Stimulated activated naive B cell treated with anti-CD40 and anti-IgM and Interleukin-4, amounts not matched to agents 10 μg/mL and 1 μg/mL and 100 μg/mL, for 72 hours (primary cell): ENCODE measurements at regions not wholly inside any gene's neighbourhood (a gene's known extent, or its start where the extent isn't known, plus 50 kb on each side); places are given as distances from the start of the nearest gene placed in this dataset.
"Not testable (repeated sequence)": the region's sequence is repeated elsewhere in the genome, so short reads cannot be mapped to it uniquely, and the experiment has no call there.

Source experiments
- ATAC-seq, 2 donors: fragments of 150-1000 bp; cut with Tn5 transposase; replicated peaks; 2 replicates each; pipeline ENCODE4 v1.10.0; 2021; ENCODE audit warnings: moderate library complexity in 1 of 2
- DNase-seq: peaks from one replicate; pipeline ENCODE4 v3.0.0; 2021
- H3K27ac Mint-ChIP-seq: one replicate; pipeline ENCODE4 v1.8.0; 2022; ENCODE audit warnings: mild to moderate bottlenecking, mixed read lengths
- H3K27me3 Mint-ChIP-seq, 2 donors: one replicate each; pipeline ENCODE4 v1.8.0; 2022; ENCODE audit warnings: mixed read lengths in 2 of 2
- H3K36me3 Mint-ChIP-seq, 2 donors: one replicate each; pipeline ENCODE4 v1.8.0; 2022; ENCODE audit warnings: mixed read lengths in 2 of 2, mild to moderate bottlenecking in 1 of 2
- H3K4me1 Mint-ChIP-seq, 2 donors: one replicate each; pipeline ENCODE4 v1.8.0; 2022; ENCODE audit warnings: mixed read lengths in 2 of 2, mild to moderate bottlenecking in 1 of 2
- H3K4me3 Mint-ChIP-seq, 2 donors: one replicate each; pipeline ENCODE4 v1.8.0; 2022; ENCODE audit warnings: mild to moderate bottlenecking in 2 of 2, mixed read lengths in 2 of 2, moderate library complexity in 1 of 2
- H3K9me3 Mint-ChIP-seq, 2 donors: one replicate each; pipeline ENCODE4 v1.8.0; 2022; ENCODE audit warnings: mixed read lengths in 2 of 2, mild to moderate bottlenecking in 1 of 2

GRCh38 chr21:10382580-10382979 is 138.8 kb upstream of the TPTE start:
- H3K9me3 Mint-ChIP-seq, H3K4me1 Mint-ChIP-seq, H3K4me3 Mint-ChIP-seq, H3K36me3 Mint-ChIP-seq, H3K27ac Mint-ChIP-seq, DNase-seq, H3K27me3 Mint-ChIP-seq, ATAC-seq: not testable (repeated sequence)

GRCh38 chr21:10383571-10383970 is 137.8 kb upstream of the TPTE start:
- ATAC-seq, H3K27ac Mint-ChIP-seq, H3K27me3 Mint-ChIP-seq, DNase-seq, H3K36me3 Mint-ChIP-seq, H3K4me3 Mint-ChIP-seq, H3K9me3 Mint-ChIP-seq, H3K4me1 Mint-ChIP-seq: not testable (repeated sequence)

GRCh38 chr21:10384304-10384861 is 137.0 kb upstream of the TPTE start:
- H3K4me1 Mint-ChIP-seq, H3K27ac Mint-ChIP-seq, DNase-seq, H3K9me3 Mint-ChIP-seq, H3K27me3 Mint-ChIP-seq, ATAC-seq, H3K36me3 Mint-ChIP-seq, H3K4me3 Mint-ChIP-seq: not testable (repeated sequence)

- not testable (repeated sequence) for H3K4me1 Mint-ChIP-seq, DNase-seq, H3K9me3 Mint-ChIP-seq, H3K27me3 Mint-ChIP-seq, H3K36me3 Mint-ChIP-seq, H3K27ac Mint-ChIP-seq, ATAC-seq, H3K4me3 Mint-ChIP-seq
Observed at GRCh38 chr21:10385202-10385601, 136.2 kb upstream of the TPTE start.

- H3K27me3 Mint-ChIP-seq, DNase-seq, H3K4me3 Mint-ChIP-seq, H3K4me1 Mint-ChIP-seq, H3K9me3 Mint-ChIP-seq, H3K36me3 Mint-ChIP-seq, H3K27ac Mint-ChIP-seq: not testable (repeated sequence)
- ATAC-seq: peak in 1 of 2 donors; percentile 8
Observed at GRCh38 chr21:10385898-10386527, 135.4 kb upstream of the TPTE start.

GRCh38 chr21:10387692-10388450 is 133.5 kb upstream of the TPTE start:
- not testable (repeated sequence) for H3K27ac Mint-ChIP-seq, DNase-seq, H3K4me3 Mint-ChIP-seq, H3K4me1 Mint-ChIP-seq, H3K9me3 Mint-ChIP-seq, H3K27me3 Mint-ChIP-seq, ATAC-seq, H3K36me3 Mint-ChIP-seq

GRCh38 chr21:10388625-10389024 is 132.8 kb upstream of the TPTE start:
- H3K4me1 Mint-ChIP-seq: not testable (repeated sequence)

GRCh38 chr21:10392301-10392700 is 129.1 kb upstream of the TPTE start:
- H3K27ac Mint-ChIP-seq, DNase-seq, H3K4me3 Mint-ChIP-seq, H3K9me3 Mint-ChIP-seq, ATAC-seq, H3K27me3 Mint-ChIP-seq, H3K36me3 Mint-ChIP-seq, H3K4me1 Mint-ChIP-seq: not testable (repeated sequence)

More at GRCh38 chr21:10388625-10389024, 132.8 kb upstream of the TPTE start:
- H3K36me3 Mint-ChIP-seq, H3K9me3 Mint-ChIP-seq, H3K27ac Mint-ChIP-seq, DNase-seq, H3K27me3 Mint-ChIP-seq, ATAC-seq, H3K4me3 Mint-ChIP-seq: not testable (repeated sequence)

- H3K27me3 Mint-ChIP-seq: not testable (repeated sequence)
Observed at GRCh38 chr21:10395963-10396362, 125.4 kb upstream of the TPTE start.

GRCh38 chr21:10397495-10397915 is 123.9 kb upstream of the TPTE start:
- H3K9me3 Mint-ChIP-seq, H3K27me3 Mint-ChIP-seq, H3K4me3 Mint-ChIP-seq, H3K36me3 Mint-ChIP-seq, DNase-seq, H3K27ac Mint-ChIP-seq, H3K4me1 Mint-ChIP-seq: not testable (repeated sequence)
- peak; percentile 15 for ATAC-seq

More at GRCh38 chr21:10395963-10396362, 125.4 kb upstream of the TPTE start:
- not testable (repeated sequence) for DNase-seq, ATAC-seq, H3K36me3 Mint-ChIP-seq, H3K9me3 Mint-ChIP-seq, H3K27ac Mint-ChIP-seq, H3K4me3 Mint-ChIP-seq, H3K4me1 Mint-ChIP-seq

- not testable (repeated sequence) for H3K9me3 Mint-ChIP-seq, H3K4me3 Mint-ChIP-seq, H3K36me3 Mint-ChIP-seq, H3K27me3 Mint-ChIP-seq, H3K4me1 Mint-ChIP-seq, ATAC-seq, H3K27ac Mint-ChIP-seq, DNase-seq
Observed at GRCh38 chr21:10398692-10399489, 122.5 kb upstream of the TPTE start.

- DNase-seq, H3K27me3 Mint-ChIP-seq, H3K36me3 Mint-ChIP-seq, H3K9me3 Mint-ChIP-seq, H3K27ac Mint-ChIP-seq, ATAC-seq, H3K4me3 Mint-ChIP-seq, H3K4me1 Mint-ChIP-seq: not testable (repeated sequence)
Observed at GRCh38 chr21:10400622-10401361, 120.6 kb upstream of the TPTE start.

GRCh38 chr21:10402461-10402860 is 118.9 kb upstream of the TPTE start:
- not testable (repeated sequence) for H3K27me3 Mint-ChIP-seq, H3K4me3 Mint-ChIP-seq, DNase-seq, H3K27ac Mint-ChIP-seq, H3K4me1 Mint-ChIP-seq, H3K9me3 Mint-ChIP-seq, H3K36me3 Mint-ChIP-seq, ATAC-seq

- ATAC-seq, H3K4me1 Mint-ChIP-seq, DNase-seq, H3K27me3 Mint-ChIP-seq, H3K36me3 Mint-ChIP-seq, H3K9me3 Mint-ChIP-seq, H3K4me3 Mint-ChIP-seq, H3K27ac Mint-ChIP-seq: not testable (repeated sequence)
Observed at GRCh38 chr21:10405331-10405730, 116.1 kb upstream of the TPTE start.
